ENCODE measurements at regions not wholly inside any gene's neighbourhood (a gene's known extent, or its start where the extent isn't known, plus 50 kb on each side); places are given as distances from the start of the nearest gene placed in this dataset.

GRCh38 chr13:74289861-74290773, 155.9 kb upstream of the KLF12 start:
- TF ChIP-seq CTCF (IDR thresholded peaks at IDR 0.05; ENCODE audit: low read depth, low read length, poor library complexity, severe bottlenecking): no peak
- TF ChIP-seq EZH2phosphoT487 (IDR thresholded peaks at IDR 0.05; ENCODE audit: borderline replicate concordance, low read length): no peak
